ENCODE measurements at regions not wholly inside any gene's neighbourhood (a gene's known extent, or its start where the extent isn't known, plus 50 kb on each side); places are given as distances from the start of the nearest gene placed in this dataset.

- Histone ChIP-seq H3K4me1 (no peaks in the 10 kb centered on the region), H3K36me3 (no peaks in the 10 kb centered on the region), H3K4me3 (no peak overlapping the region), H3K27me3 (no peaks in the 10 kb centered on the region), H3K9me3 (no peaks in the 10 kb centered on the region), H3K27ac (no peak overlapping the region)
- TF ChIP-seq CTCF (IDR thresholded peaks at IDR 0.05): no peak
- TF ChIP-seq POLR2A (IDR thresholded peaks at IDR 0.05): no peak
- TF ChIP-seq POLR2AphosphoS5 (IDR thresholded peaks at IDR 0.05): no peak
- intact Hi-C loops (cut with DNase I; ENCODE audit: low total_unique reads): no loop called here
- DNase-seq (ENCODE audit: low spot score in 2 of 2): no peak
Measured at GRCh38 chr2:60025496-60025895, 528.0 kb downstream of the BCL11A start.

- intact Hi-C loops (cut with DNase I; ENCODE audit: low total_unique reads): no loop called here
- Histone ChIP-seq H3K27ac (no peak overlapping the region), H3K4me1 (no peaks in the 10 kb centered on the region), H3K36me3 (no peaks in the 10 kb centered on the region), H3K9me3 (no peaks in the 10 kb centered on the region), H3K4me3 (no peak overlapping the region), H3K27me3 (no peaks in the 10 kb centered on the region)
- no peak for DNase-seq (ENCODE audit: low spot score in 2 of 2)
- no peak for TF ChIP-seq CTCF (IDR thresholded peaks at IDR 0.05)
- TF ChIP-seq POLR2AphosphoS5 (IDR thresholded peaks at IDR 0.05): no peak
- TF ChIP-seq POLR2A (IDR thresholded peaks at IDR 0.05): no peak
Measured at GRCh38 chr2:60023256-60023985, 530.0 kb downstream of the BCL11A start.

- Histone ChIP-seq H3K4me3 (no peak overlapping the region), H3K4me1 (no peaks in the 10 kb centered on the region), H3K27ac (no peak overlapping the region), H3K9me3 (no peaks in the 10 kb centered on the region), H3K36me3 (no peaks in the 10 kb centered on the region), H3K27me3 (no peaks in the 10 kb centered on the region)
- no peak for DNase-seq (ENCODE audit: low spot score in 2 of 2)
- intact Hi-C loops (cut with DNase I; ENCODE audit: low total_unique reads): no loop called here
- TF ChIP-seq CTCF (IDR thresholded peaks at IDR 0.05) (no peak), POLR2AphosphoS5 (IDR thresholded peaks at IDR 0.05) (no peak), POLR2A (IDR thresholded peaks at IDR 0.05) (no peak)
Measured at GRCh38 chr2:60007671-60008070, 545.8 kb downstream of the BCL11A start.

- no peaks in the 10 kb centered on the region for H3K27me3 ChIP-seq
- no peaks in the 10 kb centered on the region for H3K36me3 ChIP-seq
- H3K9me3 ChIP-seq: no peaks in the 10 kb centered on the region
- H3K4me3 ChIP-seq: no peak overlapping the region
- DNase-seq (ENCODE audit: low spot score in 2 of 2): no peak
- TF ChIP-seq POLR2AphosphoS5 (IDR thresholded peaks at IDR 0.05) (no peak), CTCF (IDR thresholded peaks at IDR 0.05) (no peak)
- intact Hi-C loops (cut with DNase I; ENCODE audit: low total_unique reads): no loop called here
- no peaks in the 10 kb centered on the region for H3K4me1 ChIP-seq
- H3K27ac ChIP-seq: no peak overlapping the region
Measured at GRCh38 chr2:60003076-60003475, 550.4 kb downstream of the BCL11A start.

GRCh38 chr2:60002183-60002867, 551.1 kb downstream of the BCL11A start:
- Histone ChIP-seq H3K27ac (no peak overlapping the region), H3K27me3 (no peaks in the 10 kb centered on the region), H3K4me3 (no peak overlapping the region), H3K36me3 (no peaks in the 10 kb centered on the region), H3K9me3 (no peaks in the 10 kb centered on the region), H3K4me1 (no peaks in the 10 kb centered on the region)
- TF ChIP-seq POLR2A (IDR thresholded peaks at IDR 0.05): no peak
- TF ChIP-seq CTCF (IDR thresholded peaks at IDR 0.05): no peak
- TF ChIP-seq POLR2AphosphoS5 (IDR thresholded peaks at IDR 0.05): no peak
- no peak for DNase-seq (ENCODE audit: low spot score in 2 of 2)
- intact Hi-C loops (cut with DNase I; ENCODE audit: low total_unique reads): no loop called here
